K562 (cell line): ENCODE measurements at regions not wholly inside any gene's neighbourhood (a gene's known extent, or its start where the extent isn't known, plus 50 kb on each side); places are given as distances from the start of the nearest gene placed in this dataset.

Experiments used
- ATAC-seq: fragments of 200-7000 bp; cut with Tn5 transposase; 3 replicates; pipeline ENCODE4 v1.9.1; 2020; ENCODE audit warnings: moderate library complexity
- BruUV-seq: library from RNA; stranded (reverse); fragments of 400-500 nt; replicated peaks from 2 replicates; lab custom pipeline; 2021; lab: Mats Ljungman, UMichigan
- CTCF ChIA-PET: fragments of 300-600 bp; formaldehyde crosslinking; extraction: SDS; loops from one replicate; lab custom pipeline; 2021; ENCODE audit warnings: low intra/inter-chr PET ratio; lab: Yijun Ruan, JAX
- POLR2A ChIA-PET: fragments of 300-600, 350-650 bp; sonication (Branson Sonifier 250); formaldehyde crosslinking; extraction: SDS; loops from one replicate; lab custom pipeline; 2021; ENCODE audit warnings: antibody characterized with exemption, inconsistent platforms; lab: Yijun Ruan, JAX
- DNase-seq, 4 experiments: peaks; one replicate each; pipeline versions ENCODE4 v3.0.0 to v3.0.0-alpha.2; 2011 to 2018; ENCODE audit warnings: low spot score in 3 of 4, mixed read lengths in 3 of 4; ENCODE audit errors: extremely low read depth in 1 of 4
- FAIRE-seq: peaks from 2 replicates; lab custom pipeline; 2011; peaks lifted over from hg19 to GRCh38; lab: Jason Lieb, UNC
- H2AFZ ChIP-seq: 2 replicates; pipeline ENCODE4 v1.6.0; 2011; ENCODE audit warnings: low read depth, low read length, control low read depth, inconsistent platforms
- H3K27ac ChIP-seq: fragments of 200-600 bp; 3 replicates; pipeline ENCODE4 v1.8.0; 2011; ENCODE audit warnings: low read depth, mild to moderate bottlenecking, control low read depth, inconsistent platforms, low read length, moderate library complexity, mixed read lengths; ENCODE audit errors: extremely low read depth
- H3K27me3 ChIP-seq, 2 experiments: fragments of 300-600 bp in 1 of 2; 2 replicates in 1 of 2; 3 replicates in 1 of 2; pipeline versions ENCODE4 v1.6.0 to v1.8.0; 2011; ENCODE audit warnings: inconsistent platforms in 2 of 2, low read length in 2 of 2, mild to moderate bottlenecking in 1 of 2, mixed read lengths in 1 of 2, moderate library complexity in 1 of 2; ENCODE audit not compliant: control insufficient read depth in 2 of 2, insufficient read depth in 2 of 2
- H3K36me3 ChIP-seq: fragments of 300-600 bp; 3 replicates; pipeline ENCODE4 v1.8.0; 2011; ENCODE audit warnings: mild to moderate bottlenecking, low read length, inconsistent platforms; ENCODE audit not compliant: control insufficient read depth, insufficient read depth
- H3K4me1 ChIP-seq, 2 experiments: fragments of 200-600 bp in 1 of 2; replicated peaks in 1 of 2; 2 replicates in 1 of 2; 3 replicates in 1 of 2; pipeline versions ENCODE4 v1.5.1 to v1.8.0; 2011; ENCODE audit warnings: inconsistent platforms in 2 of 2, low read length in 2 of 2, mild to moderate bottlenecking in 1 of 2, mixed read lengths in 1 of 2, moderate library complexity in 1 of 2; ENCODE audit not compliant: control insufficient read depth in 2 of 2, insufficient read depth in 2 of 2
- H3K4me2 ChIP-seq: 2 replicates; pipeline ENCODE4 v1.6.1; 2011; ENCODE audit warnings: low read length, control low read depth, inconsistent platforms, mixed read lengths; ENCODE audit not compliant: insufficient read depth
- H3K4me3 ChIP-seq: fragments of 200-600 bp; sonication (generic), shearing (Covaris generic); 2 replicates; pipeline ENCODE4 v1.5.1; 2016; ENCODE audit warnings: control low read depth, inconsistent platforms
- H3K79me2 ChIP-seq: fragments of 200-600 bp; 3 replicates; pipeline ENCODE4 v1.8.0; 2011; ENCODE audit warnings: low read length, inconsistent platforms; ENCODE audit not compliant: control insufficient read depth, insufficient read depth
- H3K9ac ChIP-seq, 2 experiments: 2 replicates each; pipeline versions ENCODE4 v1.6.0 to v1.6.1; 2011; ENCODE audit warnings: low read depth in 2 of 2, low read length in 2 of 2, control low read depth in 1 of 2, inconsistent platforms in 1 of 2, mild to moderate bottlenecking in 1 of 2, mixed read lengths in 1 of 2; ENCODE audit not compliant: insufficient read depth in 1 of 2
- H3K9me1 ChIP-seq: one replicate; pipeline ENCODE4 v1.6.0; 2011; ENCODE audit warnings: inconsistent platforms, mild to moderate bottlenecking, low read length, moderate library complexity; ENCODE audit not compliant: control insufficient read depth, insufficient read depth
- H3K9me3 ChIP-seq: replicated peaks from 2 replicates; pipeline ENCODE4 v1.5.1; 2011; ENCODE audit warnings: low read depth, low read length, inconsistent platforms; ENCODE audit not compliant: control insufficient read depth, insufficient read depth
- H4K20me1 ChIP-seq: replicated peaks from 2 replicates; pipeline ENCODE4 v1.6.1; 2011; ENCODE audit warnings: low read length, inconsistent platforms, mixed read lengths; ENCODE audit not compliant: control insufficient read depth, insufficient read depth
- PRDM10 ChIP-seq: fragments of 450-650 bp; IDR thresholded peaks from 2 replicates; pipeline ENCODE4 v1.6.1; 2018; ENCODE audit not compliant: partially characterized antibody
- RBM14 ChIP-seq: fragments of 200-400 bp; formaldehyde crosslinking; IDR thresholded peaks from 2 replicates; pipeline ENCODE4 v1.6.1; 2018; ENCODE audit warnings: low read depth, mild to moderate bottlenecking, low read length, moderate library complexity, borderline replicate concordance; ENCODE audit not compliant: insufficient read depth
- RUNX1 ChIP-seq: sonication (generic); IDR thresholded peaks from 2 replicates; pipeline ENCODE4 v1.6.1; 2016; ENCODE audit warnings: antibody characterized with exemption, low read depth
- SRF ChIP-seq, 2 experiments: fragments of 250-450, 450-650 bp in 1 of 2; sonication (Bioruptor Pico) in 1 of 2; sonication (generic) in 1 of 2; formaldehyde crosslinking; IDR thresholded peaks; 2 replicates each; pipeline versions ENCODE4 v1.5.0 to v1.5.1; 2020 to 2022; ENCODE audit warnings: mild to moderate bottlenecking in 1 of 2, missing genetic modification reagents in 1 of 2
- THRB ChIP-seq: fragments of 450-650 bp; formaldehyde crosslinking; conservative IDR thresholded peaks from 2 replicates; pipeline ENCODE4 v1.4.0; 2022; ENCODE audit warnings: mild to moderate bottlenecking, missing genetic modification characterization
- ZBTB2 ChIP-seq: fragments of 450-650 bp; IDR thresholded peaks from 2 replicates; pipeline ENCODE4 v1.6.1; 2016; ENCODE audit warnings: antibody characterized with exemption
- WGBS: fragments of 100-300 bp; shearing (Covaris generic); methylation state at CpG from one replicate; pipeline ENCODE4 v1.1.6; 2016; ENCODE audit warnings: low coverage, mixed read lengths; ENCODE audit not compliant: insufficient coverage; ENCODE audit errors: missing lambda C conversion rate; 5-methylcytosine and 5-hydroxymethylcytosine counted together
- in situ Hi-C: fragments of 300-500 bp; cut with MboI; formaldehyde crosslinking; loops from 4 replicates; pipeline ENCODE4 v1.15.0; 2018; ENCODE audit warnings: inconsistent platforms, mixed read lengths
- intact Hi-C: fragments of 100-400 bp; cut with micrococcal nuclease; formaldehyde crosslinking; loops from 2 replicates; pipeline ENCODE4 v1.14.2; 2022

GRCh38 chr4:53778155-53778554 lies 186.9 kb upstream of the LNX1 start:
- H3K4me1 ChIP-seq = no peaks in the 10 kb centered on the region
- FAIRE-seq (no peak), DNase-seq (no peak), ATAC-seq (no peak)
- no peaks in the 10 kb centered on the region for H3K9me1 ChIP-seq
- H4K20me1 ChIP-seq = no peaks in the 10 kb centered on the region
- CTCF ChIA-PET = no interaction called here
- POLR2A ChIA-PET = interaction anchor here (0.6 to 1.1 kb wide), 2 partner anchors 12 to 1575 kb away, joined by 3 read pairs; no protein-coding TSS in a partner anchor
- no peak overlapping the region for H2AFZ ChIP-seq
- BruUV-seq = no TSS peak
- 0% methylated on average over 2 of the region's 2 CpGs for WGBS
- no peak overlapping the region for H3K4me2 ChIP-seq
- in situ Hi-C loops = no loop called here
- intact Hi-C loops = no loop called here
- H3K36me3 ChIP-seq = no peaks in the 10 kb centered on the region
- H3K9ac ChIP-seq = no peak overlapping the region
- no peaks in the 10 kb centered on the region for H3K9me3 ChIP-seq
- no peaks in the 10 kb centered on the region for H3K79me2 ChIP-seq
- no peak overlapping the region for H3K27ac ChIP-seq
- H3K4me3 ChIP-seq = no peak overlapping the region
- H3K27me3 ChIP-seq = no peaks in the 10 kb centered on the region; a peak in 1 of 5 replicates
- TF ChIP-seq RUNX1 (no peak), SRF (CRISPR knock-in tag; IDR thresholded peaks at IDR 0.05) (no peak), RBM14 (no peak), THRB (CRISPR knock-in tag) (no peak), ZBTB2 (no peak), PRDM10 (no peak)
